ENCODE measurements at regions not wholly inside any gene's neighbourhood (a gene's known extent, or its start where the extent isn't known, plus 50 kb on each side); places are given as distances from the start of the nearest gene placed in this dataset.

DNA sequence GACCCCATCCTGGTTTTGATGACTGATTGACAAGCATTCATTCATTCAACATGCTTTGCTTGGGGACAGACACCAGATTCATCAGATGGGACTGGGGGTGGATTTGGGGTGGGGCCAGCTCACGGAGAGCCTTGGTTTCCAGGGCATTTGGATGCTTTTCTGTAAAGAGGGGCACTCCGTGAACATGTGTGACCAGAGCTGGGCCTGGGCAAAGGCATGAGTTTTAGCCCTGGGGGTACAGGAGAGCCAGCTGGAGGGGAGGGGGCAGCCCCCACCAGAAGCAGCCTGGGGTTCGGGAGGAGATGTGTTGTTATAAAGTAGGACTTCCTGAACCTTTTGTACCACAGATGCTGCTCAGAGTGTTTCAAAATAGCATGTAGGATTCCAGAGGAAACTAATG lies 99.7 kb downstream of the RIPK4 start:
- H4K20me1 ChIP-seq (replicated peaks in 1 of 2; ENCODE audit: control insufficient read depth in 1 of 2, insufficient read depth in 2 of 2, low read length in 2 of 2): no peaks in the 10 kb centered on the region
- H3K79me1 ChIP-seq (ENCODE audit: low read depth, low read length): no peaks in the 10 kb centered on the region
- no peak overlapping the region for H2BK20ac ChIP-seq (ENCODE audit: low read length)
- no peak overlapping the region for H2AFZ ChIP-seq (ENCODE audit: low read length)
- ChIA-PET CTCF (ENCODE audit: partially characterized antibody) (interaction anchor here (1.1 to 1.6 kb wide), 4 partner anchors 13 to 150 kb away, joined by 3 to 7 read pairs (median 3); no protein-coding TSS in a partner anchor), POLR2A (ENCODE audit: partially characterized antibody) (interaction anchor here (1.5 kb wide), 1 partner anchor 31 kb away, joined by 3 read pairs; no protein-coding TSS in a partner anchor)
- H3K14ac ChIP-seq (ENCODE audit: insufficient read length): no peak overlapping the region
- no peaks in the 10 kb centered on the region for H3K9me3 ChIP-seq (ENCODE audit: insufficient read depth in 2 of 2, low read depth in 1 of 2, low read length in 1 of 2)
- H2BK12ac ChIP-seq (ENCODE audit: low read depth, low read length): no peak overlapping the region
- H3K4ac ChIP-seq (replicated peaks; ENCODE audit: insufficient read length, low read depth, low read length): no peak overlapping the region
- H4K91ac ChIP-seq (replicated peaks; ENCODE audit: insufficient read length, low read length): no peak overlapping the region
- H2BK120ac ChIP-seq (replicated peaks; ENCODE audit: low read depth, low read length): no peak overlapping the region
- no peaks in the 10 kb centered on the region for H3K36me3 ChIP-seq (ENCODE audit: control insufficient read depth in 2 of 4, insufficient read depth in 4 of 4, low read length in 3 of 4)
- H2BK5ac ChIP-seq (ENCODE audit: low read depth, low read length): no peak overlapping the region
- H3K18ac ChIP-seq (ENCODE audit: extremely low read depth, low read length): no peak overlapping the region
- no peak for FAIRE-seq
- H4K5ac ChIP-seq (ENCODE audit: insufficient read length, low read depth, low read length): no peak overlapping the region
- no peak overlapping the region for H3K9ac ChIP-seq (replicated peaks in 1 of 4; ENCODE audit: extremely low read depth in 1 of 4, low read depth in 3 of 4, low read length in 3 of 4)
- H2BK15ac ChIP-seq (ENCODE audit: low read length): no peak overlapping the region
- 100% methylated on average over 3 of the region's 3 CpGs; no CpG with 5 or more reads in 1 of the 2 experiments for WGBS, 2 experiments (ENCODE audit: extremely low coverage in 1 of 2, insufficient coverage in 1 of 2, insufficient read length in 1 of 2, insufficient replicate concordance in 2 of 2, low coverage in 1 of 2, low lambda C conversion rate in 2 of 2, missing lambda C conversion rate in 1 of 2)
- no peaks in the 10 kb centered on the region for H3K4me1 ChIP-seq (replicated peaks in 1 of 4; ENCODE audit: control insufficient read depth in 3 of 4, insufficient read depth in 4 of 4, low read length in 3 of 4)
- H3K4me2 ChIP-seq (ENCODE audit: insufficient read depth in 1 of 2, low read depth in 2 of 2, low read length in 2 of 2): no peak overlapping the region
- H3K79me2 ChIP-seq (ENCODE audit: control insufficient read depth in 1 of 2, insufficient read depth in 2 of 2, low read length in 2 of 2): no peaks in the 10 kb centered on the region
- no peak for DNase-seq (ENCODE audit: low read depth in 1 of 2, low spot score in 2 of 2)
- no peaks in the 10 kb centered on the region; a peak in 1 of 7 replicates for H3K27me3 ChIP-seq (replicated peaks in 1 of 4; ENCODE audit: control insufficient read depth in 3 of 4, extremely low read depth in 1 of 4, insufficient read depth in 3 of 4, low read length in 3 of 4)
- H3K4me3 ChIP-seq (ENCODE audit: extremely low read depth in 1 of 4, insufficient read depth in 2 of 4, low read depth in 3 of 4, low read length in 4 of 4): no peak overlapping the region
- TF ChIP-seq, protein P1, sequence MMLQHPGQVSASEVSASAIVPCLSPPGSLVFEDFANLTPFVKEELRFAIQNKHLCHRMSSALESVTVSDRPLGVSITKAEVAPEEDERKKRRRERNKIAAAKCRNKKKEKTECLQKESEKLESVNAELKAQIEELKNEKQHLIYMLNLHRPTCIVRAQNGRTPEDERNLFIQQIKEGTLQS (IDR thresholded peaks at IDR 0.05; ENCODE audit: insufficient read depth, low read depth, low read length): no peak
- TF ChIP-seq NANOG (IDR thresholded peaks at IDR 0.05; ENCODE audit: insufficient read depth, low read depth, low read length, poor library complexity, severe bottlenecking): no peak
- no peak for TF ChIP-seq RAD21 (IDR thresholded peaks at IDR 0.05 in 1 of 2, conservative IDR thresholded peaks at IDR 0.05 in 1 of 2; ENCODE audit: low read depth in 2 of 2, low read length in 2 of 2)
- TF ChIP-seq SRF (IDR thresholded peaks at IDR 0.05; ENCODE audit: low read depth, low read length): no peak
- no peak for TF ChIP-seq EGR1 (IDR thresholded peaks at IDR 0.05; ENCODE audit: borderline replicate concordance, low read depth, low read length)
- no peak for TF ChIP-seq TAF1 (IDR thresholded peaks at IDR 0.05; ENCODE audit: low read depth, low read length)
- TF ChIP-seq, protein P2, sequence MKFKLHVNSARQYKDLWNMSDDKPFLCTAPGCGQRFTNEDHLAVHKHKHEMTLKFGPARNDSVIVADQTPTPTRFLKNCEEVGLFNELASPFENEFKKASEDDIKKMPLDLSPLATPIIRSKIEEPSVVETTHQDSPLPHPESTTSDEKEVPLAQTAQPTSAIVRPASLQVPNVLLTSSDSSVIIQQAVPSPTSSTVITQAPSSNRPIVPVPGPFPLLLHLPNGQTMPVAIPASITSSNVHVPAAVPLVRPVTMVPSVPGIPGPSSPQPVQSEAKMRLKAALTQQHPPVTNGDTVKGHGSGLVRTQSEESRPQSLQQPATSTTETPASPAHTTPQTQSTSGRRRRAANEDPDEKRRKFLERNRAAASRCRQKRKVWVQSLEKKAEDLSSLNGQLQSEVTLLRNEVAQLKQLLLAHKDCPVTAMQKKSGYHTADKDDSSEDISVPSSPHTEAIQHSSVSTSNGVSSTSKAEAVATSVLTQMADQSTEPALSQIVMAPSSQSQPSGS (IDR thresholded peaks at IDR 0.05; ENCODE audit: low read length): no peak
- no peak for TF ChIP-seq SAP30 (IDR thresholded peaks at IDR 0.05; ENCODE audit: insufficient read depth, insufficient replicate concordance, low read length)
- H3K23me2 ChIP-seq (ENCODE audit: low read depth, low read length): no peaks in the 10 kb centered on the region
- no peak overlapping the region for H3K23ac ChIP-seq (ENCODE audit: insufficient read length)
- no peak overlapping the region for H2AK5ac ChIP-seq (ENCODE audit: low read depth, low read length)
- H3K27ac ChIP-seq (ENCODE audit: low read depth, low read length): no peak overlapping the region
- H3K56ac ChIP-seq (replicated peaks; ENCODE audit: insufficient read length, low read depth, low read length): no peak overlapping the region
- no peak overlapping the region for H4K8ac ChIP-seq (ENCODE audit: extremely low read depth, insufficient read depth, low read length)

All from H1 (cell line).